Activated CD8-positive, alpha-beta memory T cell treated with anti-CD3 and anti-CD28 coated beads for 36 hours (primary cell): ENCODE measurements at regions not wholly inside any gene's neighbourhood (a gene's known extent, or its start where the extent isn't known, plus 50 kb on each side); places are given as distances from the start of the nearest gene placed in this dataset.

Source experiments
- CTCF ChIA-PET: fragments of 350-600 bp; sonication (Branson Sonifier 250); formaldehyde crosslinking; loops from one replicate; lab custom pipeline; 2021; ENCODE audit warnings: antibody characterized with exemption; lab: Charles Lee
- POLR2A ChIA-PET: fragments of 350-600 bp; sonication (Branson Sonifier 250); formaldehyde crosslinking; loops from one replicate; lab custom pipeline; 2021; ENCODE audit warnings: antibody characterized with exemption; lab: Charles Lee

DNA sequence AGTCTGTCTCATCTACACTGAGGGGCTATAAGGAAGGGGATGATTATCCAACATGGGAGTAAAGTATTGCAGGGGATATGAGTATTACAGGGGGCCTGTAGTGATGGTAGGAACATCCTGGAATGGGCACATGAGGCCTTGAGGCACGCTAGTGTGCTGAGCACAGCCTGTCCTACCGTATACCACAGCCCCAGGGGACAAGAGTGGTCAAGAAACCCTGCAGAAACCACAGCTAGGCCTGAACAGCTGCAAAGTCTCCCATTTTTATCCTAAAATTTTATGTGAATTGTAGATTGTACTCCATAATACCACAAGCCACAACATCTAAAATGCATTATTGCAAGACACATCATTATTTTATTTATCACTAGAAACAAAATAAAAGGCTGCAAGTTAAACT is 136.3 kb upstream of the ASTN2 start:
- ChIA-PET CTCF (no interaction called here), POLR2A (no interaction called here)

GRCh38 chr9:117549444-117549843 is 134.6 kb upstream of the ASTN2 start:
- ChIA-PET CTCF (no interaction called here), POLR2A (no interaction called here)

GRCh38 chr9:117548556-117548955 is 133.7 kb upstream of the ASTN2 start:
- ChIA-PET POLR2A (no interaction called here), CTCF (no interaction called here)

- ChIA-PET POLR2A (no interaction called here), CTCF (no interaction called here)
Observed at GRCh38 chr9:117547904-117548303, 133.0 kb upstream of the ASTN2 start.

GRCh38 chr9:117546894-117547678 is 132.2 kb upstream of the ASTN2 start:
- ChIA-PET CTCF (no interaction called here), POLR2A (no interaction called here)

- ChIA-PET POLR2A (no interaction called here), CTCF (interaction anchor here (0.6 kb wide), 1 partner anchor 17 kb away, joined by 3 read pairs; no protein-coding TSS in a partner anchor)
Observed at GRCh38 chr9:117545846-117546245, 131.0 kb upstream of the ASTN2 start.

- ChIA-PET POLR2A (no interaction called here), CTCF (no interaction called here)
Observed at GRCh38 chr9:117543089-117543488, 128.2 kb upstream of the ASTN2 start.

GRCh38 chr9:117542021-117542420 is 127.2 kb upstream of the ASTN2 start:
- ChIA-PET CTCF (no interaction called here), POLR2A (no interaction called here)

DNA sequence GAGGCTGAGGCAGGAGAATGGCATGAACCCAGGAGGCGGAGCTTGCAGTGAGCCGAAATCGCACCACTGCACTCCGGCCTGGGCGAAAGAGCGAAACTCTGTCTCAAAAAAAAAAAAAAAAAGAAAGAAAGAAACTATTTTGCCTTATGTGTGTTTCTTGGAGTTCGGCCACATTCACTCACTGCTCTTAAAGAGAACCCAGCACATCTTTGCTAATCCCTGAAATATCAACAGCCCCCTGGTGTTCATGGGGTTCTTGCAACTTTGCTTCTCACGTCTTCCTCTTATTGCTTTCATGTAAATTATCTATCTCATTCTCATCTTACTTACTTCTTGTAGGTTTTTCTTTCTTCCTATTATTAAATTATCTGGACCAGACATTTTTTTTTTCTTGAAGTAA is 126.3 kb upstream of the ASTN2 start:
- ChIA-PET CTCF (no interaction called here), POLR2A (no interaction called here)

DNA sequence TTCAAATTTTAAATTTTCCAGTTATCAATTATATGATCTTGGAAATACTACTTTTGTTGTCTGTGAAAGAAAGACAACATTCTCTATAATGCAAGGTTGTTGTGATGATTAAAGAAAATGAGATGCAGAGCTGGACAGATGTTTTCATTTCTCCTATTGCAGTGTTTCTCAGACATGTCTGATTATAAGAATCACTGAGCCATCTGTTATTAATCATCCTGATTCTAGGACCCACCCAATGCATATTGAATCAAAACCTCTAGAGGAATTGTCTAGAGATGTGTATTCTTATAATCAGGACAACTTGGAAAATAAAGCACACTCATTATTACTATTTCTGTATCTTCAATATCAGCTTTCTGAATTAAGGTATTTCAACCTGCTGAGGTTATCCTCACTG is 121.1 kb upstream of the ASTN2 start:
- ChIA-PET POLR2A (no interaction called here), CTCF (no interaction called here)

- ChIA-PET POLR2A (no interaction called here), CTCF (no interaction called here)
Observed at GRCh38 chr9:117535434-117535833, 120.6 kb upstream of the ASTN2 start.

GRCh38 chr9:117528225-117528624 is 113.4 kb upstream of the ASTN2 start:
- CTCF ChIA-PET, result no interaction called here
- POLR2A ChIA-PET, result no interaction called here

DNA sequence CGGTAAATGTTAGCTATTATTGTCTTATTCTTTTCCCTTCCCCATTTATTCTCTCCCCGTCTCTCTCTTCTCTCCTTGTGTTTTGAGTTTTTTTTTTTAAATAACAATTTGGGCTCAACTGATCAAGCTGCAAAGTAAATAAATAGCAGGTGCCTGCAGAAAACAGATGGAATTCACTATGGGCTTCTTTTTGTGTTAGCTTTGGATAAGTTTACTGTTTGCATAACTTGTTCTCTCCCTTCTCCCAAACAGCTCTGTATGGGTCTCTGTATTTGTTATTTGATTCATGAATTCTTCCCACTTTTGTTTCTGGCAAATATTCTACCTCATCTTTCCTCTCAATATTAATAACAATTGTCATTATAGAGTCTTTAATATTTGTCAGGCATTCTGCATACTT is 111.8 kb upstream of the ASTN2 start:
- POLR2A ChIA-PET, result no interaction called here
- CTCF ChIA-PET, result no interaction called here

GRCh38 chr9:117523531-117524153 is 108.8 kb upstream of the ASTN2 start:
- CTCF ChIA-PET, result no interaction called here
- POLR2A ChIA-PET, result no interaction called here

GRCh38 chr9:117521293-117521692 is 106.4 kb upstream of the ASTN2 start:
- ChIA-PET CTCF (no interaction called here), POLR2A (no interaction called here)

- ChIA-PET CTCF (no interaction called here), POLR2A (no interaction called here)
Observed at GRCh38 chr9:117516676-117517632, 102.1 kb upstream of the ASTN2 start.

DNA sequence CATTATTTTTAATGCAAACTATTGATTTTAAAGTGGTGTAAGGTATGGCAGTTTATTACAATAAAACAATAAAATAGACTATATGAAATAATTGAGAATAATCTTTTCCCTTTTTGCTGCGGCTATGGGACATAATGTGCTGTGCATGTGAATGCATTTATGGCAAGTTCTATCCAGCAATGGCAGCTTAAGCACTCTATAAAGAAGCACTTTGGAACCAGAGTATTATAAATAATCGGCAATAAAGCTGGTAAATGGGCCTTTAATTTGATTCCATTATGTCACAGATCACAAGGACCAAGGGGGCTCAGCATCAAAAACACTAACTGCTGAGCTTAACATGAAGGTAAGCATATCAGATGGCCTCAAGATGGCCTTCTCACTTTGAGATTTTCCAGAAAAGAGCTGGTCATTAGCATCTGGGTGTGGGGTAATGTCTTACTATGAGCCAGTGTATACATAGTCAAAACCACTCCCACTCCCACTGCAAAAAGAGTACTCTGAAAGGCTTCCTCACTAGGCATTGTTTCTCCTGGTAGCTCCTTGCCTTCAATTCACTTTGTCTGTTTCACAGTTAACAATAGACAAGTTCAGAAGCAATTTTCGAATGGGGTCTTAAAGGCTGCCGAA is 97.1 kb upstream of the ASTN2 start:
- POLR2A ChIA-PET, result no interaction called here
- CTCF ChIA-PET, result no interaction called here

- ChIA-PET CTCF (no interaction called here), POLR2A (no interaction called here)
Observed at GRCh38 chr9:117496307-117496706, 81.5 kb upstream of the ASTN2 start.

DNA sequence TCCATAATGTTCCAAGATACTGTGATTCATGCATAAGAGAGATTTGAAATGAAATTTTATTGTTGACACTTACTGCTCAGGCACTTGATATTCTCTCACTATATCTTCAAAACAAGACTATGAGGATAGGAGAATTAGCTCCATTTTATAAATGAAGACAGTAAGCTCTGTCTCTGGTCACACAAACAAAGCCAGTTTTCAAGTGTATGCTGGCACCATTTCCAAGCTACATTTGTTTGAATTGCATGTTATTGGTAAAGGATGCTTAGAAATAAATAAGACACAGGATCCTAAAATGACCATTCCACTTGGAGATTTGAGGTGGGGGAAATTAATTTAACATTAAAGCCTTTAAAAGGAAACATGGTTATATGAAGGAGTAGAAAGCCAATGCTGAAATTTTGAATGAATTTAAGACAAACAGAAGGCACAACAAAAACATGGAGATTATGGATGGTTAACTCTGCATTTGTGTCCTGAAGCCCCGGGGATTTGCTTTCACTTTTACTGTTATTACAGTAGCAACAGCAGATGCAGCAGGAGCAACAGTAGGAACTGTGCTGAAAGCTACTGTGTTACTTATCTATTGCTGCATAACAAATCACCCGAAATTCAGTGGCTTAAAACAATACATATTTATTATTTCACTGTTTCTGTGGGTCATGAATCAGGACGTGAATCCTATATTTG is 79.7 kb upstream of the ASTN2 start:
- POLR2A ChIA-PET, result no interaction called here
- CTCF ChIA-PET, result no interaction called here
